HCT116 (cell line): ENCODE measurements at regions not wholly inside any gene's neighbourhood (a gene's known extent, or its start where the extent isn't known, plus 50 kb on each side); places are given as distances from the start of the nearest gene placed in this dataset.

Source experiments
- ATAC-seq: fragments of 200-7000 bp; cut with Tn5 transposase; 2 replicates; pipeline ENCODE4 v1.9.1; 2020; ENCODE audit warnings: mild to moderate bottlenecking, moderate library complexity
- BruUV-seq: library from RNA; stranded (reverse); fragments of 400-500 nt; replicated peaks from 2 replicates; lab custom pipeline; 2021; lab: Mats Ljungman, UMichigan
- CTCF ChIA-PET: fragments of 300-600 bp; sonication (Branson Sonifier 250); formaldehyde crosslinking; loops from one replicate; lab custom pipeline; 2021; ENCODE audit warnings: antibody characterized with exemption; lab: Charles Lee
- POLR2A ChIA-PET: fragments of 300-600, 350-600 bp; sonication (Branson Sonifier 250); formaldehyde crosslinking; loops from one replicate; lab custom pipeline; 2021; ENCODE audit warnings: antibody characterized with exemption; lab: Charles Lee
- RAD21 ChIA-PET, 2 experiments: fragments of 300-600 bp; sonication (Branson Sonifier 250); formaldehyde crosslinking; loops; one replicate each; lab custom pipeline; 2023; ENCODE audit warnings: low total read pairs in 2 of 2; ENCODE audit not compliant: uncharacterized antibody in 2 of 2, unreplicated experiment in 2 of 2, low non-redundant PET in 1 of 2; lab: Charles Lee
- DNase-seq: peaks from one replicate; pipeline ENCODE4 v3.0.0-alpha.2; 2010; ENCODE audit warnings: low read depth, low spot score
- H2AFZ ChIP-seq: fragments of 200-600 bp; shearing (Covaris generic), sonication (generic); 2 replicates; pipeline ENCODE4 v1.6.1; 2017; ENCODE audit warnings: low read depth, mixed run types, mixed read lengths, antibody characterized with exemption, low read length; ENCODE audit not compliant: poor library complexity, severe bottlenecking
- H3K27ac ChIP-seq: 2 replicates; pipeline ENCODE4 v1.5.1; 2012; ENCODE audit warnings: low read depth, low read length
- H3K27me3 ChIP-seq: fragments of 200-600 bp; sonication (generic); 2 replicates; pipeline ENCODE4 v1.6.1; 2016; ENCODE audit warnings: mixed run types, low read length, mixed read lengths; ENCODE audit not compliant: insufficient read depth
- H3K36me3 ChIP-seq, 2 experiments: fragments of 200-500 bp in 1 of 2; fragments of 200-600 bp in 1 of 2; sonication (Bioruptor generic) in 1 of 2; sonication (generic) in 1 of 2; 2 replicates each; pipeline versions ENCODE4 v1.5.1 to v1.6.1; 2014 to 2016; ENCODE audit warnings: low read length in 2 of 2, inconsistent platforms in 1 of 2, mixed read lengths in 1 of 2, mixed run types in 1 of 2; ENCODE audit not compliant: insufficient read depth in 2 of 2, control insufficient read depth in 1 of 2
- H3K4me1 ChIP-seq, 2 experiments: fragments of 200-600 bp in 1 of 2; sonication (generic) in 1 of 2; 2 replicates each; pipeline versions ENCODE4 v1.5.1 to v1.6.1; 2012 to 2017; ENCODE audit warnings: low read length in 2 of 2, inconsistent platforms in 1 of 2, mild to moderate bottlenecking in 1 of 2, mixed read lengths in 1 of 2, mixed run types in 1 of 2, moderate library complexity in 1 of 2; ENCODE audit not compliant: insufficient read depth in 2 of 2, control insufficient read depth in 1 of 2
- H3K4me2 ChIP-seq: fragments of 200-600 bp; sonication (generic); 2 replicates; pipeline ENCODE4 v1.6.1; 2017; ENCODE audit warnings: mixed run types, low read length, mixed read lengths
- H3K4me3 ChIP-seq, 2 experiments: fragments of 200-600 bp in 1 of 2; sonication (generic) in 1 of 2; replicated peaks in 1 of 2; 2 replicates each; pipeline ENCODE4 v1.5.1; 2011 to 2016; ENCODE audit warnings: low read length in 2 of 2, control low read depth in 1 of 2, low read depth in 1 of 2, mild to moderate bottlenecking in 1 of 2, mixed read lengths in 1 of 2, mixed run types in 1 of 2
- H3K79me2 ChIP-seq: fragments of 200-600 bp; sonication (generic); 2 replicates; pipeline ENCODE4 v1.6.1; 2017; ENCODE audit warnings: mild to moderate bottlenecking, mixed run types, low read length, moderate library complexity, mixed read lengths; ENCODE audit not compliant: insufficient read depth
- H3K9ac ChIP-seq: fragments of 200-600 bp; sonication (generic); 2 replicates; pipeline ENCODE4 v1.6.1; 2016; ENCODE audit warnings: low read length, mixed read lengths
- H3K9me2 ChIP-seq: fragments of 200-600 bp; sonication (generic), shearing (Covaris generic); 2 replicates; pipeline ENCODE4 v1.6.1; 2017; ENCODE audit warnings: mixed run types, mild to moderate bottlenecking, moderate library complexity; ENCODE audit not compliant: insufficient read depth
- H3K9me3 ChIP-seq, 2 experiments: fragments of 200-500 bp in 1 of 2; fragments of 200-600 bp in 1 of 2; sonication (Bioruptor generic) in 1 of 2; sonication (generic) in 1 of 2; 2 replicates each; pipeline ENCODE4 v1.6.1; 2014 to 2017; ENCODE audit warnings: low read length in 2 of 2, mixed read lengths in 2 of 2, inconsistent platforms in 1 of 2, low read depth in 1 of 2, mild to moderate bottlenecking in 1 of 2, mixed run types in 1 of 2, moderate library complexity in 1 of 2; ENCODE audit not compliant: control insufficient read depth in 1 of 2, insufficient read depth in 1 of 2
- H4K20me1 ChIP-seq: fragments of 200-600 bp; sonication (generic), shearing (Covaris generic); 2 replicates; pipeline ENCODE4 v1.6.1; 2017; ENCODE audit warnings: mixed run types, mild to moderate bottlenecking, moderate library complexity; ENCODE audit not compliant: insufficient read depth
- ATF3 ChIP-seq: IDR thresholded peaks from 2 replicates; pipeline ENCODE4 v1.6.1; 2012
- CBX3 ChIP-seq: IDR thresholded peaks from 2 replicates; pipeline ENCODE4 v1.6.1; 2012; ENCODE audit warnings: low read depth
- CEBPB ChIP-seq: IDR thresholded peaks from 2 replicates; pipeline ENCODE4 v1.6.1; 2012; ENCODE audit warnings: low read depth
- CTCF ChIP-seq, 3 experiments: fragments of 200-600 bp in 1 of 3; sonication (generic) in 1 of 3; IDR thresholded peaks in 2 of 3; conservative IDR thresholded peaks in 1 of 3; 2 replicates each; pipeline ENCODE4 v1.5.1; 2012 to 2017; ENCODE audit warnings: low read depth in 2 of 3, low read length in 2 of 3, antibody characterized with exemption in 1 of 3, borderline replicate concordance in 1 of 3, control low read depth in 1 of 3, mild to moderate bottlenecking in 1 of 3, mixed read lengths in 1 of 3, mixed run types in 1 of 3, moderate library complexity in 1 of 3; ENCODE audit not compliant: insufficient read depth in 1 of 3
- EGR1 ChIP-seq: IDR thresholded peaks from 2 replicates; pipeline ENCODE4 v1.6.1; 2012; ENCODE audit warnings: low read depth
- ELF1 ChIP-seq: IDR thresholded peaks from 2 replicates; pipeline ENCODE4 v1.6.1; 2012; ENCODE audit warnings: low read depth, borderline replicate concordance
- EZH2 ChIP-seq: fragments of 200-600 bp; sonication (generic); IDR thresholded peaks from 2 replicates; pipeline ENCODE4 v1.6.1; 2017; ENCODE audit warnings: antibody characterized with exemption, mixed run types
- EZH2phosphoT487 ChIP-seq: fragments of 200-600 bp; IDR thresholded peaks from 2 replicates; pipeline ENCODE4 v1.6.1; 2018; ENCODE audit warnings: antibody characterized with exemption, borderline replicate concordance
- JUND ChIP-seq: IDR thresholded peaks from 2 replicates; pipeline ENCODE4 v1.6.1; 2012
- MAX ChIP-seq: IDR thresholded peaks from 2 replicates; pipeline ENCODE4 v1.6.1; 2012
- POLR2A ChIP-seq: IDR thresholded peaks from 2 replicates; pipeline ENCODE4 v1.7.0; 2011; ENCODE audit warnings: borderline replicate concordance; ENCODE audit not compliant: insufficient read depth, insufficient read length; ENCODE audit errors: extremely low read depth
- RAD21 ChIP-seq: IDR thresholded peaks from 2 replicates; pipeline ENCODE4 v1.6.1; 2012; ENCODE audit warnings: low read depth, mild to moderate bottlenecking
- REST ChIP-seq: IDR thresholded peaks from 2 replicates; pipeline ENCODE4 v1.6.1; 2012; ENCODE audit warnings: low read depth
- SIN3A ChIP-seq: IDR thresholded peaks from 2 replicates; pipeline ENCODE4 v1.6.1; 2012; ENCODE audit warnings: low read depth
- SP1 ChIP-seq: IDR thresholded peaks from 2 replicates; pipeline ENCODE4 v1.6.1; 2012; ENCODE audit warnings: low read depth
- SRF ChIP-seq: IDR thresholded peaks from 2 replicates; pipeline ENCODE4 v1.6.1; 2012; ENCODE audit warnings: low read depth
- TCF7L2 ChIP-seq: IDR thresholded peaks from 2 replicates; pipeline ENCODE4 v1.7.0; 2011; ENCODE audit warnings: borderline replicate concordance, inconsistent platforms; ENCODE audit not compliant: insufficient read depth, insufficient read length; ENCODE audit errors: extremely low read depth
- YY1 ChIP-seq: IDR thresholded peaks from 2 replicates; pipeline ENCODE4 v1.6.1; 2011; ENCODE audit warnings: low read length, low read depth, moderate library complexity, mild to moderate bottlenecking; ENCODE audit not compliant: insufficient replicate concordance; ENCODE audit errors: extremely low read depth
- ZFX ChIP-seq: fragments of 450-650 bp; IDR thresholded peaks from 2 replicates; pipeline ENCODE4 v1.6.1; 2017
- ZNF274 ChIP-seq: fragments of 200-500 bp; sonication (Bioruptor generic); IDR thresholded peaks from 2 replicates; pipeline ENCODE4 v1.6.1; 2014; ENCODE audit warnings: mild to moderate bottlenecking, low read depth, low read length, inconsistent platforms
- intact Hi-C: fragments of 100-400 bp; cut with micrococcal nuclease; formaldehyde crosslinking; loops from 2 replicates; pipeline ENCODE4 v1.10.0; 2022

GRCh38 chr1:101664726-101665125 is 332.0 kb downstream of the OLFM3 start (continued):
- TF ChIP-seq REST (no peak), EZH2phosphoT487 (no peak), SIN3A (no peak), RAD21 (no peak), ZNF274 (no peak), ATF3 (no peak), JUND (no peak), YY1 (no peak), CEBPB (no peak), MAX (no peak), TCF7L2 (no peak)

GRCh38 chr1:101667761-101668160 is 329.0 kb downstream of the OLFM3 start:
- intact Hi-C loops: no loop called here
- H3K4me2 ChIP-seq: no peak overlapping the region
- ChIA-PET RAD21 (no interaction called here), CTCF (no interaction called here), POLR2A (no interaction called here)
- no peak for TF ChIP-seq EZH2phosphoT487
- no peak for TF ChIP-seq SIN3A
- TF ChIP-seq CBX3: no peak
- TF ChIP-seq TCF7L2: no peak
- TF ChIP-seq EGR1: no peak
- TF ChIP-seq CTCF (IDR thresholded peaks at IDR 0.05 in 2 of 3, conservative IDR thresholded peaks at IDR 0.05 in 1 of 3; ENCODE audit: borderline replicate concordance in 1 of 3, insufficient read depth in 1 of 3, low read depth in 2 of 3, low read length in 2 of 3): no peak
- TF ChIP-seq JUND: no peak
- TF ChIP-seq ELF1: no peak
- no peak for TF ChIP-seq ATF3
- no peak for TF ChIP-seq RAD21
- TF ChIP-seq ZFX: no peak
- no peak for TF ChIP-seq POLR2A
- no peak for TF ChIP-seq MAX
- TF ChIP-seq ZNF274: no peak
- TF ChIP-seq EZH2: no peak
- no peak for TF ChIP-seq SRF
- no peak for TF ChIP-seq SP1
- no peak overlapping the region for H2AFZ ChIP-seq
- no peak overlapping the region for H3K4me3 ChIP-seq
- DNase-seq (no peak), ATAC-seq (no peak)
- H3K9ac ChIP-seq: no peak overlapping the region
- H3K27me3 ChIP-seq: no peaks in the 10 kb centered on the region
- H3K27ac ChIP-seq: no peak overlapping the region
- H3K9me3 ChIP-seq: peaks cover 0 to 6% of the 10 kb centered on the region in 2 experiments; a peak in 1 of 4 replicates
- H3K36me3 ChIP-seq: no peaks in the 10 kb centered on the region
- H4K20me1 ChIP-seq: no peaks in the 10 kb centered on the region
- no TSS peak for BruUV-seq
- no peaks in the 10 kb centered on the region for H3K79me2 ChIP-seq
- no peaks in the 10 kb centered on the region for H3K4me1 ChIP-seq
- H3K9me2 ChIP-seq: no peaks in the 10 kb centered on the region
